Mesenchymal stem cell (in vitro differentiated cells and primary cell): ENCODE measurements at regions not wholly inside any gene's neighbourhood (a gene's known extent, or its start where the extent isn't known, plus 50 kb on each side); places are given as distances from the start of the nearest gene placed in this dataset.

Source experiments
- DNase-seq: peaks from one replicate; pipeline ENCODE4 v3.0.0-alpha.2; 2013
- H2AFZ ChIP-seq: one replicate; pipeline ENCODE4 v1.6.1; 2013; ENCODE audit warnings: low read depth, mild to moderate bottlenecking, control low read depth, inconsistent platforms, low read length, moderate library complexity
- H2AK5ac ChIP-seq: 2 replicates; pipeline ENCODE4 v1.6.1; 2013; ENCODE audit warnings: low read length, moderate library complexity, mild to moderate bottlenecking, inconsistent platforms; ENCODE audit not compliant: severe bottlenecking
- H2BK120ac ChIP-seq: one replicate; pipeline ENCODE4 v1.6.1; 2013; ENCODE audit warnings: low read depth, mild to moderate bottlenecking, inconsistent platforms, low read length, moderate library complexity
- H2BK12ac ChIP-seq, 2 experiments: one replicate each; pipeline ENCODE4 v1.6.1; 2013; ENCODE audit warnings: inconsistent platforms in 2 of 2, low read length in 2 of 2, mild to moderate bottlenecking in 2 of 2, moderate library complexity in 2 of 2, control low read depth in 1 of 2
- H2BK15ac ChIP-seq: one replicate; pipeline ENCODE4 v1.6.1; 2013; ENCODE audit warnings: mild to moderate bottlenecking, low read depth, inconsistent platforms; ENCODE audit not compliant: poor library complexity, severe bottlenecking
- H2BK5ac ChIP-seq: 2 replicates; pipeline ENCODE4 v1.6.1; 2013; ENCODE audit warnings: low read depth, mild to moderate bottlenecking, low read length, control low read depth, inconsistent platforms; ENCODE audit not compliant: poor library complexity, severe bottlenecking
- H3K14ac ChIP-seq, 2 experiments: one replicate each; pipeline ENCODE4 v1.6.1; 2013; ENCODE audit warnings: inconsistent platforms in 2 of 2, low read length in 2 of 2, control low read depth in 1 of 2, mild to moderate bottlenecking in 1 of 2, moderate library complexity in 1 of 2
- H3K18ac ChIP-seq, 2 experiments: one replicate each; pipeline ENCODE4 v1.6.1; 2013; ENCODE audit warnings: inconsistent platforms in 2 of 2, low read length in 2 of 2, control low read depth in 1 of 2, low read depth in 1 of 2, mild to moderate bottlenecking in 1 of 2
- H3K23ac ChIP-seq, 2 experiments: one replicate each; pipeline ENCODE4 v1.6.1; 2013; ENCODE audit warnings: inconsistent platforms in 2 of 2, low read length in 2 of 2, mild to moderate bottlenecking in 2 of 2, moderate library complexity in 2 of 2, control low read depth in 1 of 2
- H3K27ac ChIP-seq: 2 replicates; pipeline ENCODE4 v1.5.1; 2013; ENCODE audit warnings: mild to moderate bottlenecking, moderate library complexity, low read length, control low read depth, inconsistent platforms; ENCODE audit not compliant: poor library complexity, severe bottlenecking
- H3K27me3 ChIP-seq, 2 experiments: 2 replicates each; pipeline versions ENCODE4 v1.6.1 to v1.7.0; 2013; ENCODE audit warnings: low read length in 2 of 2, mild to moderate bottlenecking in 2 of 2, moderate library complexity in 2 of 2, control low read depth in 1 of 2, inconsistent platforms in 1 of 2; ENCODE audit not compliant: control insufficient read depth in 1 of 2, insufficient read depth in 1 of 2
- H3K36me3 ChIP-seq, 2 experiments: 2 replicates each; pipeline versions ENCODE4 v1.6.1 to v1.7.0; 2013; ENCODE audit warnings: low read length in 2 of 2, control low read depth in 1 of 2, inconsistent platforms in 1 of 2, low read depth in 1 of 2, mild to moderate bottlenecking in 1 of 2; ENCODE audit not compliant: insufficient read depth in 2 of 2, control insufficient read depth in 1 of 2
- H3K4ac ChIP-seq, 2 experiments: one replicate each; pipeline ENCODE4 v1.6.1; 2013; ENCODE audit warnings: inconsistent platforms in 2 of 2, low read length in 2 of 2, mild to moderate bottlenecking in 2 of 2, moderate library complexity in 2 of 2, control low read depth in 1 of 2, low read depth in 1 of 2
- H3K4me1 ChIP-seq: 2 replicates; pipeline ENCODE4 v1.6.1; 2013; ENCODE audit warnings: low read depth, low read length, control low read depth; ENCODE audit not compliant: control insufficient read depth, insufficient read depth
- H3K4me2 ChIP-seq: 2 replicates; pipeline ENCODE4 v1.6.1; 2013; ENCODE audit warnings: low read length, mild to moderate bottlenecking, inconsistent platforms; ENCODE audit not compliant: poor library complexity, severe bottlenecking
- H3K4me3 ChIP-seq, 2 experiments: 2 replicates each; pipeline versions ENCODE4 v1.5.1 to v1.7.0; 2013; ENCODE audit warnings: low read length in 2 of 2, mild to moderate bottlenecking in 2 of 2, control low read depth in 1 of 2, low read depth in 1 of 2; ENCODE audit not compliant: insufficient read depth in 1 of 2
- H3K79me1 ChIP-seq: replicated peaks from 2 replicates; pipeline ENCODE4 v1.6.1; 2013; ENCODE audit warnings: mild to moderate bottlenecking, control low read depth, low read length, inconsistent platforms; ENCODE audit not compliant: poor library complexity, severe bottlenecking
- H3K9ac ChIP-seq: 2 replicates; pipeline ENCODE4 v1.7.0; 2013; ENCODE audit warnings: mild to moderate bottlenecking, low read length, moderate library complexity
- H3K9me3 ChIP-seq: 2 replicates; pipeline ENCODE4 v1.7.0; 2013; ENCODE audit warnings: mild to moderate bottlenecking, low read length; ENCODE audit not compliant: control insufficient read depth
- H4K8ac ChIP-seq: one replicate; pipeline ENCODE4 v1.6.1; 2013; ENCODE audit warnings: inconsistent platforms, mild to moderate bottlenecking, low read length, moderate library complexity
- H4K91ac ChIP-seq: one replicate; pipeline ENCODE4 v1.6.1; 2013; ENCODE audit warnings: mild to moderate bottlenecking, low read length, inconsistent platforms
- WGBS: methylation state at CpG from one replicate; pipeline ENCODE4 v1.1.7; 2013; ENCODE audit warnings: mixed read lengths; 5-methylcytosine and 5-hydroxymethylcytosine counted together

DNA sequence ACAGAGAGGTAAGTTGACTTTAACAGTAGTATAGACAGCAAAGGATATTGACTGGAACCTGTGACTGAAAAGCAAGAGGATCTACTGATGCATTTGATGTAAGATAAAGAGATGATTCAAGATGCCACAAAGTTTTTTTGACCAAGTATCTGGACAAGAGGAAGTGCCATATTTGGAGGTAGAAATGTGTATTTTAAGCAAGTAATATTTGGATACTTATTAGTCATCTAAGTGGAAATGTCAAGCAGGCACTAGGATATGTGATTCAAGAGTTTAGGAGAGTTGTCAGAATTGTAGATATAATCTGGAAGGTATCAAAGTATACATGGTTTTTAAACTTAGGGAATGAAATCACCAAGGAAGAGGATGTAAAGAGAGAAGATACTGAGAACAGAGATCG lies 686.1 kb upstream of the CHD1 start:
- Histone ChIP-seq H4K91ac (no peak overlapping the region), H2BK5ac (no peak overlapping the region), H2AFZ (no peak overlapping the region), H3K36me3 (no peaks in the 10 kb centered on the region), H3K79me1 (no peaks in the 10 kb centered on the region), H3K4me2 (no peak overlapping the region), H3K4me3 (no peak overlapping the region), H3K9me3 (no peaks in the 10 kb centered on the region), H2BK15ac (no peak overlapping the region), H3K27ac (no peak overlapping the region), H2BK12ac (no peak overlapping the region), H2AK5ac (no peak overlapping the region), H3K4me1 (no peaks in the 10 kb centered on the region), H3K23ac (no peak overlapping the region), H4K8ac (no peak overlapping the region), H3K9ac (no peak overlapping the region), H3K18ac (no peak overlapping the region), H3K27me3 (no peaks in the 10 kb centered on the region), H2BK120ac (no peak overlapping the region), H3K4ac (no peak overlapping the region), H3K14ac (no peak overlapping the region)
- no peak for DNase-seq
- WGBS = 100% methylated on average over 1 of the region's 1 CpG

DNA sequence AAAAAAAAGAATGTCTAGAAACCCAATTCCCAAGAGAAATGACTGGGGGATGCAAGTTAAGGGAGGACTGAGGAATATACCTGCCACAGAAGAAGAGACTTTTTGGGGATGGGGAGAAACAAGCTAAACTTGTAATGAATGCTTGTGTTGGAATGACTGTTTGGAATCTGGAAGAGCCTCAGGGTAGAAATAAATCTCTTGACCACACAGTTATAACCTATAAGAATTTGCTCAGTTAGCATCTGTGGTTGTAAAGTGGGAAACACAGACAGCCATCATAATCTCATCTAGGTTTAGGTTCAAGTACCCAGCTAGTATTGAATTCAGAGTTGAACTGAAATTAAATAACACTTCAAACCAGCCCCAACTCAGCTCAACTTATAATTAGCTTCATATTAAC lies 678.3 kb upstream of the CHD1 start:
- Histone ChIP-seq H4K8ac (no peak overlapping the region), H3K14ac (no peak overlapping the region), H3K36me3 (no peaks in the 10 kb centered on the region), H3K23ac (no peak overlapping the region), H2AFZ (no peak overlapping the region), H3K79me1 (no peaks in the 10 kb centered on the region), H2BK120ac (no peak overlapping the region), H4K91ac (no peak overlapping the region), H3K27me3 (no peaks in the 10 kb centered on the region), H2BK5ac (no peak overlapping the region), H3K18ac (no peak overlapping the region), H3K27ac (no peak overlapping the region), H2AK5ac (no peak overlapping the region), H3K9ac (no peak overlapping the region), H3K4ac (no peak overlapping the region), H3K9me3 (no peaks in the 10 kb centered on the region), H3K4me2 (no peak overlapping the region), H2BK12ac (no peak overlapping the region), H2BK15ac (no peak overlapping the region), H3K4me3 (no peak overlapping the region), H3K4me1 (no peaks in the 10 kb centered on the region)
- no peak for DNase-seq

DNA sequence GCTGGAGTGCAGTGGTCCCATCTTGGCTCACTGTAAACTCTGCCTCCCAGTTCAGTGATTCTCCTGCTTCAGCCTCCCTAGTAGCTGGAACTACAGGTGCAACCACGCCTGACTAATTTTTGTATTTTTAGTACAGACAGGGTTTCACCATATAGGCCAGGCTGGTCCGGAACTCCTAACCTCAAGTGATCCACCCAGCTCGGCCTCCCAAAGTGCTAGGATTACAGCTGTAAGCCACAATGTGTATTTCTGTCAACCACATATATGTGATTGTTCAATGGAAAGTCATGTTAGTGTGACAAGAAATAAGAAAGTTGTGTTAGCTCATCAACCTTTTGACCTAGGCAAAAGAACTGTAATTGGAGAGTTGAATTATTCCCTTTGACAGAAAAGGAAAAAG lies 677.1 kb upstream of the CHD1 start:
- H4K8ac ChIP-seq = no peak overlapping the region
- no peak overlapping the region for H2BK12ac ChIP-seq
- H3K18ac ChIP-seq = no peak overlapping the region
- no peak overlapping the region for H3K23ac ChIP-seq
- H2BK120ac ChIP-seq = no peak overlapping the region
- no peaks in the 10 kb centered on the region for H3K79me1 ChIP-seq
- no peak overlapping the region for H3K27ac ChIP-seq
- no peaks in the 10 kb centered on the region for H3K4me1 ChIP-seq
- H4K91ac ChIP-seq = no peak overlapping the region
- no peaks in the 10 kb centered on the region for H3K36me3 ChIP-seq
- H3K9ac ChIP-seq = no peak overlapping the region
- no peak overlapping the region for H3K14ac ChIP-seq
- H2BK5ac ChIP-seq = no peak overlapping the region
- no peaks in the 10 kb centered on the region for H3K9me3 ChIP-seq
- DNase-seq = no peak
- H2AFZ ChIP-seq = no peak overlapping the region
- no peak overlapping the region for H2AK5ac ChIP-seq
- no peak overlapping the region for H3K4me3 ChIP-seq
- 80% methylated on average over 1 of the region's 3 CpGs for WGBS
- H3K27me3 ChIP-seq = no peaks in the 10 kb centered on the region
- H2BK15ac ChIP-seq = no peak overlapping the region
- H3K4me2 ChIP-seq = no peak overlapping the region
- H3K4ac ChIP-seq = no peak overlapping the region

GRCh38 chr5:99600952-99601351 lies 672.1 kb upstream of the CHD1 start:
- Histone ChIP-seq H2BK15ac (no peak overlapping the region), H3K4me1 (no peaks in the 10 kb centered on the region), H2BK5ac (no peak overlapping the region), H4K91ac (no peak overlapping the region), H3K23ac (no peak overlapping the region), H3K9ac (no peak overlapping the region), H3K14ac (no peak overlapping the region), H4K8ac (no peak overlapping the region), H3K36me3 (no peaks in the 10 kb centered on the region), H3K9me3 (no peaks in the 10 kb centered on the region), H3K27ac (no peak overlapping the region), H3K27me3 (no peaks in the 10 kb centered on the region), H3K4me3 (no peak overlapping the region), H2BK12ac (no peak overlapping the region), H2BK120ac (no peak overlapping the region), H3K79me1 (no peaks in the 10 kb centered on the region), H3K4me2 (no peak overlapping the region), H3K18ac (no peak overlapping the region), H2AFZ (no peak overlapping the region), H3K4ac (no peak overlapping the region), H2AK5ac (no peak overlapping the region)
- WGBS = no CpG with 5 or more reads among the region's 1 CpG
- DNase-seq = peak; percentile 4
